Subcutaneous abdominal adipose tissue (tissue), 5 donors: ENCODE measurements at regions not wholly inside any gene's neighbourhood (a gene's known extent, or its start where the extent isn't known, plus 50 kb on each side); places are given as distances from the start of the nearest gene placed in this dataset.

ENCODE experiments used
- H3K27ac ChIP-seq: one replicate; pipeline ENCODE4 v1.7.0; 2013; ENCODE audit warnings: low read depth, mild to moderate bottlenecking, inconsistent platforms, low read length, moderate library complexity
- H3K27me3 ChIP-seq, 5 donors: one replicate each; pipeline ENCODE4 v1.7.0; 2013; ENCODE audit warnings: low read length in 5 of 5, inconsistent platforms in 1 of 5; ENCODE audit not compliant: control insufficient read depth in 5 of 5, insufficient read depth in 4 of 5
- H3K36me3 ChIP-seq, 5 donors: one replicate each; pipeline ENCODE4 v1.7.0; 2013; ENCODE audit warnings: low read length in 5 of 5; ENCODE audit not compliant: control insufficient read depth in 5 of 5, insufficient read depth in 5 of 5
- H3K4me1 ChIP-seq, 5 donors: one replicate each; pipeline ENCODE4 v1.7.0; 2013; ENCODE audit warnings: low read length in 5 of 5, mild to moderate bottlenecking in 3 of 5, moderate library complexity in 1 of 5; ENCODE audit not compliant: control insufficient read depth in 5 of 5, insufficient read depth in 5 of 5
- H3K4me3 ChIP-seq, 5 donors: one replicate each; pipeline ENCODE4 v1.7.0; 2013; ENCODE audit warnings: low read length in 5 of 5, low read depth in 1 of 5
- H3K9ac ChIP-seq, 5 donors: one replicate each; pipeline ENCODE4 v1.7.0; 2013; ENCODE audit warnings: low read length in 5 of 5, mild to moderate bottlenecking in 4 of 5, moderate library complexity in 3 of 5
- H3K9me3 ChIP-seq, 5 donors: one replicate each; pipeline ENCODE4 v1.7.0; 2013; ENCODE audit warnings: low read length in 5 of 5; ENCODE audit not compliant: control insufficient read depth in 5 of 5
- donor health status: healthy.
- donor health status: healthy.
- donor health status: healthy.
- donor health status: healthy.
- donor health status: healthy.

- Histone ChIP-seq H3K36me3 (no peaks in the 10 kb centered on the region), H3K4me1 (peaks cover 0 to 12% (median 7%) of the 10 kb centered on the region in 5 donors), H3K9me3 (no peaks in the 10 kb centered on the region), H3K27ac (no peak overlapping the region), H3K9ac (no peak overlapping the region), H3K27me3 (no peaks in the 10 kb centered on the region), H3K4me3 (no peak overlapping the region)
These were observed 120.6 kb downstream of the MTPAP start for GRCh38 chr10:30228417-30229036.

GRCh38 chr10:30227481-30227880, 121.6 kb downstream of the MTPAP start:
- no peak overlapping the region for H3K9ac ChIP-seq
- H3K9me3 ChIP-seq = no peaks in the 10 kb centered on the region
- H3K4me1 ChIP-seq = peaks cover 0 to 12% (median 7%) of the 10 kb centered on the region in 5 donors
- no peaks in the 10 kb centered on the region for H3K36me3 ChIP-seq
- no peak overlapping the region for H3K27ac ChIP-seq
- no peak overlapping the region for H3K4me3 ChIP-seq
- no peaks in the 10 kb centered on the region for H3K27me3 ChIP-seq

DNA sequence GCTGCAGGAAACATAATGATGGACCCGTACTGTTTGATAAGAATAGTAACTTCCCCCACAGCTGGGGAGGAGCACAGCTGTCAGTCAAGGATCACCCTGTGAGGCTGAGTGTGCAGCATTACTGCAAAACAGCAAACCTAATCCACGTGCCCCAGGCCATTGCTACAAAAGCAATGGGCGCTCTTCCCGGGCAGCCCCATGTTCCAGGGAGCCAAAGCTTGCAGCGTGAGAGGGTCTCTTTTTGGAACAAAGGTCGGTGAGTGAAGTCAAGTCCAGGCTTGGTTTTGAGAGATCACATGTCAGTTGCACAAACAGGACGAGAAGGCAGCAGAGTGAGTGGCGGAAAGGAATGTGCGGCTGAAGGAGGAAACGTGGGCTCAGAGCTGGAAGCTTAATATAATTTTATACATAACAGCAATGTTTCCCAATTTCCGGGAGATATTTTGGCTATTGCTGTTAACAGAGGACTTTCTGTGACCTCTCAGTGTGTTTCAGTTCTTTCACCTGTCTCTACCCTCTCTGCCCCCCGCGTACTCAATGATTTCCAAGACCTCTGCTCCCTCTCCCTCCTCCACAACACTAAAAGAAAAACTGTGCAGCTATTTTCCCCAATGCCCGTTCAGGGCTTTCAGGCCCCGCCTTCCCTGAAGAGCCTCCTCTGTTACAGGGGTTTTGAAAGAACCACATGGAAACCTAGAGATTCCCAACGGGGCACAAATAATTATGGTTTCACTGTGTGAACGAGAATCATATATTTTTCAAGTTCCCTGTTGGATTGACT, 128.9 kb downstream of the MTPAP start:
- H3K36me3 ChIP-seq = no peaks in the 10 kb centered on the region
- H3K27ac ChIP-seq = peak overlapping the region; percentile 43
- H3K9ac ChIP-seq = no peak overlapping the region
- peaks cover 3 to 31% (median 20%) of the 10 kb centered on the region in 5 donors for H3K4me1 ChIP-seq
- H3K9me3 ChIP-seq = no peaks in the 10 kb centered on the region
- peak overlapping the region; percentile 36 to 68 (median 51) for H3K4me3 ChIP-seq
- no peaks in the 10 kb centered on the region for H3K27me3 ChIP-seq

DNA sequence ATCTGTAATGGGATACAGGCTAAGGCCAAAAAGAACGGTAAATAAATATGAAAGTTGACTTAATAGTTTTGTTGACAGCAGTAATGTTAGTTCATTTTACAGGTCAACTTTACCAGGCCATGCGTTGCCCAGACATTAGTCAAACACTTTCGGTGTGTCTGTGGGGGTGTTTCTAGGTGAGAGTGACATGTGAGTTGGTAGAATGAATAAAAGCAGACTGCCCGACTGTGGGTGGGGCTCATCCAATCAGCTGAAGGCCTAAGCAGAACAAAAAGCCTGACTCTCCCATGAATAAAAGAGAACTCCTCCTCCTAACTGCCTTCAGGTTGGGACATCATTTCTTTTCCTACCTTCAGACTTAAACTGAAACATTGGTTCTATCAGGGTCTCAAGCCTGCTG, 132.3 kb downstream of the MTPAP start:
- Histone ChIP-seq H3K36me3 (no peaks in the 10 kb centered on the region), H3K27ac (peak overlapping the region; percentile 46), H3K9me3 (no peaks in the 10 kb centered on the region), H3K27me3 (no peaks in the 10 kb centered on the region), H3K4me1 (peaks cover 3 to 39% (median 23%) of the 10 kb centered on the region in 5 donors), H3K4me3 (no peak overlapping the region), H3K9ac (no peak overlapping the region)

DNA sequence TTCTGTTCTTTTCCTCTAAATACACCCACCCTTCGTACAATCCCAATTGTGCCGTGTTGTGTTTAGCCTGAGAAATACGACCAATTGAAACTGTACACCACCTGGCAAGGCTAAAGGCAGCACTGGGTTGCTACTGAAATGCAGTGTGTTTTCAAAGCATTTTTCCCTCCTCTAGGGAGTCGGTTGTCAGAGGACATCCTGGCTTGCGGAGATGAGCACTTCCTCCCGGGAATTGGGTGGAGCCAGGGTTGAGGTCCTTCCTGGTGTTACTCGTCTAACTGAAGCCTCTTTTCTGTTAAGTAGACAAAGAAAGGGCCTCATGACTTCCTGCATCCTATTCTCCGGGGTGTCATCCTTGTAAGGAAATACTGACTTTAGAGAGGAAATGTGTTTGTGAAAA, 133.5 kb downstream of the MTPAP start:
- Histone ChIP-seq H3K27me3 (no peaks in the 10 kb centered on the region), H3K36me3 (no peaks in the 10 kb centered on the region), H3K9me3 (no peaks in the 10 kb centered on the region), H3K4me3 (peak overlapping the region in 4 of 5 donors; percentile 8 to 36 (median 23)), H3K27ac (peak overlapping the region; percentile 46), H3K9ac (peak overlapping the region in 1 of 5 donors; percentile 15), H3K4me1 (peaks cover 3 to 29% (median 22%) of the 10 kb centered on the region in 5 donors)

DNA sequence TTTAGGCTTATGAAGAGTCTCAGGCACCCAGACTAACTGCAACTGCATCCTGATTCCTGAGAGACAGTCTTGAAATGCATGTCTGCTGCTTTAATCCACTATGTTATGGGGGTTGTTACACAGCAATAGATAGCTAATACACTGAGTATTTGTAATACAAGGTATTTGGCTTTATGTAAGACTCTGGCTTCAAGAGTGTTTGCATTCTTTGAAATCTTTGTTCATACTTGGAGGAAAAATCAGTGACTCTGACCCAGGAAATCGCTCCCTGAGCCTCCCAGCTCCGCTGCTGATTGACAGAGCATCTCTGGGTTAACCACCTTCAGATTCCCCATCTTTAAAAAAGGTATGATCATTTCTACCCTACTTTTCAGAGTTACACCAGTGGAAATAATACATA, 133.9 kb downstream of the MTPAP start:
- no peaks in the 10 kb centered on the region for H3K9me3 ChIP-seq
- H3K36me3 ChIP-seq = no peaks in the 10 kb centered on the region
- H3K4me3 ChIP-seq = peak overlapping the region in 1 of 5 donors; percentile 13
- no peaks in the 10 kb centered on the region for H3K27me3 ChIP-seq
- peak overlapping the region in 2 of 5 donors; percentile 15 to 38 for H3K9ac ChIP-seq
- peak overlapping the region; percentile 3 for H3K27ac ChIP-seq
- peaks cover 3 to 24% (median 17%) of the 10 kb centered on the region in 5 donors for H3K4me1 ChIP-seq

GRCh38 chr10:30210296-30210695, 138.8 kb downstream of the MTPAP start:
- H3K27ac ChIP-seq = no peak overlapping the region
- no peaks in the 10 kb centered on the region for H3K36me3 ChIP-seq
- H3K9ac ChIP-seq = no peak overlapping the region
- peaks cover 0 to 9% (median 6%) of the 10 kb centered on the region in 5 donors for H3K4me1 ChIP-seq
- H3K9me3 ChIP-seq = no peaks in the 10 kb centered on the region
- no peak overlapping the region for H3K4me3 ChIP-seq
- H3K27me3 ChIP-seq = no peaks in the 10 kb centered on the region

GRCh38 chr10:30208330-30208729, 140.7 kb downstream of the MTPAP start:
- Histone ChIP-seq H3K4me1 (no peaks in the 10 kb centered on the region), H3K9me3 (peaks cover 0 to 6% (median 0%) of the 10 kb centered on the region in 5 donors), H3K4me3 (no peak overlapping the region), H3K27me3 (no peaks in the 10 kb centered on the region), H3K36me3 (no peaks in the 10 kb centered on the region), H3K9ac (no peak overlapping the region), H3K27ac (no peak overlapping the region)

- no peak overlapping the region for H3K27ac ChIP-seq
- H3K36me3 ChIP-seq = no peaks in the 10 kb centered on the region
- H3K4me3 ChIP-seq = no peak overlapping the region
These were observed 141.5 kb downstream of the MTPAP start for GRCh38 chr10:30207485-30208052.

GRCh38 chr10:30200017-30200415, 140.6 kb upstream of the JCAD start:
- Histone ChIP-seq H3K36me3 (no peaks in the 10 kb centered on the region), H3K9me3 (peaks cover 0 to 6% (median 0%) of the 10 kb centered on the region in 5 donors), H3K4me3 (no peak overlapping the region), H3K27ac (no peak overlapping the region), H3K4me1 (no peaks in the 10 kb centered on the region), H3K9ac (no peak overlapping the region), H3K27me3 (peaks cover 0 to 6% (median 3%) of the 10 kb centered on the region in 5 donors)

More at GRCh38 chr10:30207485-30208052, 141.5 kb downstream of the MTPAP start:
- Histone ChIP-seq H3K9ac (no peak overlapping the region), H3K4me1 (no peaks in the 10 kb centered on the region), H3K9me3 (peaks cover 0 to 6% (median 0%) of the 10 kb centered on the region in 5 donors), H3K27me3 (no peaks in the 10 kb centered on the region)
